IMR-90 (cell line): ENCODE measurements at regions not wholly inside any gene's neighbourhood (a gene's known extent, or its start where the extent isn't known, plus 50 kb on each side); places are given as distances from the start of the nearest gene placed in this dataset.

Experiments used
- CEBPB ChIP-seq: IDR thresholded peaks from 2 replicates; pipeline ENCODE4 v1.6.1; 2012; ENCODE audit warnings: low read depth, low read length, improper control_type of control experiment
- CTCF ChIP-seq: conservative IDR thresholded peaks from 2 replicates; pipeline ENCODE4 v1.5.1; 2012; ENCODE audit warnings: mild to moderate bottlenecking, low read depth, low read length, improper control_type of control experiment
- USF2 ChIP-seq: fragments of 150-350 bp; IDR thresholded peaks from 2 replicates; pipeline ENCODE4 v1.6.1; 2017; ENCODE audit warnings: mild to moderate bottlenecking, antibody characterized with exemption, low read length, low read depth

GRCh38 chr17:10944819-10945218 is 106.9 kb upstream of the PIRT start:
- TF ChIP-seq CTCF = no peak
- TF ChIP-seq USF2 = no peak
- no peak for TF ChIP-seq CEBPB
